ENCODE measurements at regions not wholly inside any gene's neighbourhood (a gene's known extent, or its start where the extent isn't known, plus 50 kb on each side); places are given as distances from the start of the nearest gene placed in this dataset.

- TF ChIP-seq CTCF (IDR thresholded peaks at IDR 0.05) (no peak), POLR2AphosphoS5 (IDR thresholded peaks at IDR 0.05) (no peak), POLR2A (IDR thresholded peaks at IDR 0.05) (no peak)
Observed at GRCh38 chr2:117170897-117171296, 643.6 kb upstream of the DDX18 start.
